ENCODE measurements at regions not wholly inside any gene's neighbourhood (a gene's known extent, or its start where the extent isn't known, plus 50 kb on each side); places are given as distances from the start of the nearest gene placed in this dataset.

- TF ChIP-seq POLR2AphosphoS5 (IDR thresholded peaks at IDR 0.05; ENCODE audit: low read depth, low read length) (no peak), REST (IDR thresholded peaks at IDR 0.05; ENCODE audit: insufficient read depth in 1 of 2, low read depth in 2 of 2, low read length in 2 of 2) (no peak), SIN3A (IDR thresholded peaks at IDR 0.05; ENCODE audit: borderline replicate concordance, insufficient read depth, low read length) (no peak), TAF1 (IDR thresholded peaks at IDR 0.05; ENCODE audit: borderline replicate concordance, insufficient read depth, low read length) (no peak), FOXP2 (optimal IDR thresholded peaks at IDR 0.05; ENCODE audit: borderline replicate concordance, extremely low read depth, extremely low read length, insufficient read depth) (no peak)
Measured at GRCh38 chr4:187370918-187371317, 624.7 kb upstream of the ZFP42 start.

GRCh38 chr4:187378441-187378840 lies 617.1 kb upstream of the ZFP42 start:
- TF ChIP-seq REST (IDR thresholded peaks at IDR 0.05; ENCODE audit: insufficient read depth in 1 of 2, low read depth in 2 of 2, low read length in 2 of 2) (no peak), TAF1 (IDR thresholded peaks at IDR 0.05; ENCODE audit: borderline replicate concordance, insufficient read depth, low read length) (no peak), SIN3A (IDR thresholded peaks at IDR 0.05; ENCODE audit: borderline replicate concordance, insufficient read depth, low read length) (no peak), POLR2AphosphoS5 (IDR thresholded peaks at IDR 0.05; ENCODE audit: low read depth, low read length) (no peak), FOXP2 (optimal IDR thresholded peaks at IDR 0.05; ENCODE audit: borderline replicate concordance, extremely low read depth, extremely low read length, insufficient read depth) (no peak)

GRCh38 chr4:187380181-187380581 lies 615.4 kb upstream of the ZFP42 start:
- TF ChIP-seq REST (IDR thresholded peaks at IDR 0.05; ENCODE audit: insufficient read depth in 1 of 2, low read depth in 2 of 2, low read length in 2 of 2) (no peak), TAF1 (IDR thresholded peaks at IDR 0.05; ENCODE audit: borderline replicate concordance, insufficient read depth, low read length) (no peak), POLR2AphosphoS5 (IDR thresholded peaks at IDR 0.05; ENCODE audit: low read depth, low read length) (no peak), SIN3A (IDR thresholded peaks at IDR 0.05; ENCODE audit: borderline replicate concordance, insufficient read depth, low read length) (no peak)

GRCh38 chr4:187383181-187383580 lies 612.4 kb upstream of the ZFP42 start:
- TF ChIP-seq SIN3A (IDR thresholded peaks at IDR 0.05; ENCODE audit: borderline replicate concordance, insufficient read depth, low read length) = no peak
- no peak for TF ChIP-seq REST (IDR thresholded peaks at IDR 0.05; ENCODE audit: insufficient read depth in 1 of 2, low read depth in 2 of 2, low read length in 2 of 2)
- no peak for TF ChIP-seq TAF1 (IDR thresholded peaks at IDR 0.05; ENCODE audit: borderline replicate concordance, insufficient read depth, low read length)

- TF ChIP-seq POLR2AphosphoS5 (IDR thresholded peaks at IDR 0.05; ENCODE audit: low read depth, low read length) (no peak), TAF1 (IDR thresholded peaks at IDR 0.05; ENCODE audit: borderline replicate concordance, insufficient read depth, low read length) (no peak), SIN3A (IDR thresholded peaks at IDR 0.05; ENCODE audit: borderline replicate concordance, insufficient read depth, low read length) (no peak), REST (IDR thresholded peaks at IDR 0.05; ENCODE audit: insufficient read depth in 1 of 2, low read depth in 2 of 2, low read length in 2 of 2) (no peak), FOXP2 (optimal IDR thresholded peaks at IDR 0.05; ENCODE audit: borderline replicate concordance, extremely low read depth, extremely low read length, insufficient read depth) (no peak)
Measured at GRCh38 chr4:187387739-187388138, 607.8 kb upstream of the ZFP42 start.
